ENCODE measurements at regions not wholly inside any gene's neighbourhood (a gene's known extent, or its start where the extent isn't known, plus 50 kb on each side); places are given as distances from the start of the nearest gene placed in this dataset.

GRCh38 chr1:116218922-116219321, 107.7 kb downstream of the MAB21L3 start:
- Histone ChIP-seq H2AFZ (peak overlapping the region; percentile 32; the same call in 1 of the 2 replicates), H3K9me2 (ENCODE audit: insufficient read depth) (no peaks in the 10 kb centered on the region; the same call in 1 of the 2 replicates), H3K4me3 (no peak overlapping the region), H3K36me3 (ENCODE audit: insufficient read depth) (no peaks in the 10 kb centered on the region), H3K79me2 (replicated peaks; ENCODE audit: insufficient read depth) (no peaks in the 10 kb centered on the region), H3F3A (replicated peaks; ENCODE audit: low read depth) (no peaks in the 10 kb centered on the region), H3K27ac (ENCODE audit: low read depth) (no peak overlapping the region), H3K4me1 (ENCODE audit: insufficient read depth) (no peaks in the 10 kb centered on the region), H3K27me3 (ENCODE audit: insufficient read depth) (no peaks in the 10 kb centered on the region), H4K20me1 (replicated peaks; ENCODE audit: insufficient read depth) (no peaks in the 10 kb centered on the region), H3K4me2 (no peak overlapping the region)
- no peaks in the 10 kb centered on the region for H3K9me3 Mint-ChIP-seq
- TF ChIP-seq CTCF (conservative IDR thresholded peaks at IDR 0.05; ENCODE audit: low read depth in 2 of 2) (peak in 1 of 2 experiments; percentile 10; a peak in 1 of 4 replicates), REST (IDR thresholded peaks at IDR 0.05; ENCODE audit: unreplicated experiment) (no peak)
- no peak overlapping the region for H3K4me3 Mint-ChIP-seq
- peaks cover 6% of the 10 kb centered on the region; the same call in 2 of the 3 replicates for H3K4me1 Mint-ChIP-seq
- no peak overlapping the region for H3K27ac Mint-ChIP-seq
- H3K36me3 Mint-ChIP-seq (ENCODE audit: low read depth) = no peaks in the 10 kb centered on the region
- ATAC-seq (no peak), DNase-seq (ENCODE audit: low spot score) (no peak)
- peaks cover 4% of the 10 kb centered on the region for H3K27me3 Mint-ChIP-seq (ENCODE audit: insufficient read depth, low read depth, poor library complexity)

GRCh38 chr1:116219651-116220434, 108.6 kb downstream of the MAB21L3 start:
- no peak for ATAC-seq
- H3K4me3 ChIP-seq = no peak overlapping the region
- Mint-ChIP-seq H3K27ac (no peak overlapping the region), H3K36me3 (ENCODE audit: low read depth) (no peaks in the 10 kb centered on the region), H3K27me3 (ENCODE audit: insufficient read depth, low read depth, poor library complexity) (peaks cover 4% of the 10 kb centered on the region), H3K9me3 (no peaks in the 10 kb centered on the region), H3K4me3 (no peak overlapping the region), H3K4me1 (peaks cover 6% of the 10 kb centered on the region; the same call in 2 of the 3 replicates)
- peaks cover 3% of the 10 kb centered on the region for H3K9me2 ChIP-seq (ENCODE audit: insufficient read depth)
- no peaks in the 10 kb centered on the region for H4K20me1 ChIP-seq (replicated peaks; ENCODE audit: insufficient read depth)
- no peaks in the 10 kb centered on the region for H3K4me1 ChIP-seq (ENCODE audit: insufficient read depth)
- no peak overlapping the region for H3K4me2 ChIP-seq
- H3F3A ChIP-seq (replicated peaks; ENCODE audit: low read depth) = no peaks in the 10 kb centered on the region
- H3K79me2 ChIP-seq (replicated peaks; ENCODE audit: insufficient read depth) = no peaks in the 10 kb centered on the region
- DNase-seq (ENCODE audit: low spot score) = no peak
- no peak overlapping the region for H2AFZ ChIP-seq
- H3K27ac ChIP-seq (ENCODE audit: low read depth) = no peak overlapping the region
- H3K36me3 ChIP-seq (ENCODE audit: insufficient read depth) = no peaks in the 10 kb centered on the region
- H3K27me3 ChIP-seq (ENCODE audit: insufficient read depth) = no peaks in the 10 kb centered on the region
- TF ChIP-seq NANOG (IDR thresholded peaks at IDR 0.05; ENCODE audit: borderline replicate concordance) (no peak), ZNF114 (CRISPR knock-in tag; IDR thresholded peaks at IDR 0.05) (no peak), POLR2AphosphoS5 (IDR thresholded peaks at IDR 0.05; ENCODE audit: low read depth) (no peak), EZH2phosphoT487 (IDR thresholded peaks at IDR 0.05; ENCODE audit: unreplicated experiment) (no peak), CTCF (conservative IDR thresholded peaks at IDR 0.05; ENCODE audit: low read depth in 2 of 2) (no peak), STAT1 (IDR thresholded peaks at IDR 0.05; ENCODE audit: unreplicated experiment) (no peak), REST (IDR thresholded peaks at IDR 0.05; ENCODE audit: unreplicated experiment) (no peak), ZNF331 (CRISPR knock-in tag; IDR thresholded peaks at IDR 0.05; ENCODE audit: low read depth) (no peak), ETS1 (IDR thresholded peaks at IDR 0.05) (no peak)
